ENCODE measurements at regions not wholly inside any gene's neighbourhood (a gene's known extent, or its start where the extent isn't known, plus 50 kb on each side); places are given as distances from the start of the nearest gene placed in this dataset.

DNA sequence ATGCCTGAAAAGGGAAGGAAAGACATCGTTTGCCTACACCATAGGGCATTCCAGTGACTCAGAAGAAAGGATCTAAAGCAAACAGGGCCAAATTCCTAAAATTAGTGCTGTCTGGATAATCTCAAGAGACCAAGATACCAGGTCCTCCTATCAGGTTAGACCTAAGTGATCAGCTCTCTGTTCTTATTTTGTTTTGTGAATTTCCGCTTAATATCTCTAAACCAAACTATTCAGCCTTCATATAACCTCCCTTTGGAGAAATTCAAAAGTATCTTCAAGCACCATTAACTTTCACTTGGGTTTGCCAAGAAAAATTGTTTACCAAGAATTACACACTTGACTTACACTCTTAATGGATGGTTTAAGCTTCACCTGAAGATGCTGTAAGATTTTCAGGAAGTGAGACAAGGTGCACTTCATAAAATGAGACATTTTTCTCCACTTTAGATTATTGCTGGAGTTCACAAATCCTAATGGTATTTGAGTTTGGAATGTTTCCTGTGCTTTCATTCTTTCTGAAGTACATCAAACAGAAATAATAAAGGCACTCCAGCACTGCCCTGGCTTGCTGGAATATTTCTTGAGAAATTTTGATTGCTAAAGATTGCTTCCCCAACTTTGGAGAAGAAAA, 376.1 kb downstream of the LMO7 start:
- TF ChIP-seq, protein P1, sequence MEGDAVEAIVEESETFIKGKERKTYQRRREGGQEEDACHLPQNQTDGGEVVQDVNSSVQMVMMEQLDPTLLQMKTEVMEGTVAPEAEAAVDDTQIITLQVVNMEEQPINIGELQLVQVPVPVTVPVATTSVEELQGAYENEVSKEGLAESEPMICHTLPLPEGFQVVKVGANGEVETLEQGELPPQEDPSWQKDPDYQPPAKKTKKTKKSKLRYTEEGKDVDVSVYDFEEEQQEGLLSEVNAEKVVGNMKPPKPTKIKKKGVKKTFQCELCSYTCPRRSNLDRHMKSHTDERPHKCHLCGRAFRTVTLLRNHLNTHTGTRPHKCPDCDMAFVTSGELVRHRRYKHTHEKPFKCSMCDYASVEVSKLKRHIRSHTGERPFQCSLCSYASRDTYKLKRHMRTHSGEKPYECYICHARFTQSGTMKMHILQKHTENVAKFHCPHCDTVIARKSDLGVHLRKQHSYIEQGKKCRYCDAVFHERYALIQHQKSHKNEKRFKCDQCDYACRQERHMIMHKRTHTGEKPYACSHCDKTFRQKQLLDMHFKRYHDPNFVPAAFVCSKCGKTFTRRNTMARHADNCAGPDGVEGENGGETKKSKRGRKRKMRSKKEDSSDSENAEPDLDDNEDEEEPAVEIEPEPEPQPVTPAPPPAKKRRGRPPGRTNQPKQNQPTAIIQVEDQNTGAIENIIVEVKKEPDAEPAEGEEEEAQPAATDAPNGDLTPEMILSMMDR (IDR thresholded peaks at IDR 0.05): no peak
- no peak for TF ChIP-seq POLR2A (IDR thresholded peaks at IDR 0.05)
